Mesenchymal stem cell (in vitro differentiated cells and primary cell): ENCODE measurements at regions not wholly inside any gene's neighbourhood (a gene's known extent, or its start where the extent isn't known, plus 50 kb on each side); places are given as distances from the start of the nearest gene placed in this dataset.
A peak's percentile ranks its signal among the peaks of the same experiment; 100 is the strongest.

Experiments used
- DNase-seq: peaks from one replicate; pipeline ENCODE4 v3.0.0-alpha.2; 2013
- H2AFZ ChIP-seq: one replicate; pipeline ENCODE4 v1.6.1; 2013; ENCODE audit warnings: low read depth, mild to moderate bottlenecking, control low read depth, inconsistent platforms, low read length, moderate library complexity
- H2AK5ac ChIP-seq: 2 replicates; pipeline ENCODE4 v1.6.1; 2013; ENCODE audit warnings: low read length, moderate library complexity, mild to moderate bottlenecking, inconsistent platforms; ENCODE audit not compliant: severe bottlenecking
- H2BK120ac ChIP-seq: one replicate; pipeline ENCODE4 v1.6.1; 2013; ENCODE audit warnings: low read depth, mild to moderate bottlenecking, inconsistent platforms, low read length, moderate library complexity
- H2BK12ac ChIP-seq, 2 experiments: one replicate each; pipeline ENCODE4 v1.6.1; 2013; ENCODE audit warnings: inconsistent platforms in 2 of 2, low read length in 2 of 2, mild to moderate bottlenecking in 2 of 2, moderate library complexity in 2 of 2, control low read depth in 1 of 2
- H2BK15ac ChIP-seq: one replicate; pipeline ENCODE4 v1.6.1; 2013; ENCODE audit warnings: mild to moderate bottlenecking, low read depth, inconsistent platforms; ENCODE audit not compliant: poor library complexity, severe bottlenecking
- H2BK5ac ChIP-seq: 2 replicates; pipeline ENCODE4 v1.6.1; 2013; ENCODE audit warnings: low read depth, mild to moderate bottlenecking, low read length, control low read depth, inconsistent platforms; ENCODE audit not compliant: poor library complexity, severe bottlenecking
- H3K14ac ChIP-seq, 2 experiments: one replicate each; pipeline ENCODE4 v1.6.1; 2013; ENCODE audit warnings: inconsistent platforms in 2 of 2, low read length in 2 of 2, control low read depth in 1 of 2, mild to moderate bottlenecking in 1 of 2, moderate library complexity in 1 of 2
- H3K18ac ChIP-seq, 2 experiments: one replicate each; pipeline ENCODE4 v1.6.1; 2013; ENCODE audit warnings: inconsistent platforms in 2 of 2, low read length in 2 of 2, control low read depth in 1 of 2, low read depth in 1 of 2, mild to moderate bottlenecking in 1 of 2
- H3K23ac ChIP-seq, 2 experiments: one replicate each; pipeline ENCODE4 v1.6.1; 2013; ENCODE audit warnings: inconsistent platforms in 2 of 2, low read length in 2 of 2, mild to moderate bottlenecking in 2 of 2, moderate library complexity in 2 of 2, control low read depth in 1 of 2
- H3K27ac ChIP-seq: 2 replicates; pipeline ENCODE4 v1.5.1; 2013; ENCODE audit warnings: mild to moderate bottlenecking, moderate library complexity, low read length, control low read depth, inconsistent platforms; ENCODE audit not compliant: poor library complexity, severe bottlenecking
- H3K27me3 ChIP-seq, 2 experiments: 2 replicates each; pipeline versions ENCODE4 v1.6.1 to v1.7.0; 2013; ENCODE audit warnings: low read length in 2 of 2, mild to moderate bottlenecking in 2 of 2, moderate library complexity in 2 of 2, control low read depth in 1 of 2, inconsistent platforms in 1 of 2; ENCODE audit not compliant: control insufficient read depth in 1 of 2, insufficient read depth in 1 of 2
- H3K36me3 ChIP-seq, 2 experiments: 2 replicates each; pipeline versions ENCODE4 v1.6.1 to v1.7.0; 2013; ENCODE audit warnings: low read length in 2 of 2, control low read depth in 1 of 2, inconsistent platforms in 1 of 2, low read depth in 1 of 2, mild to moderate bottlenecking in 1 of 2; ENCODE audit not compliant: insufficient read depth in 2 of 2, control insufficient read depth in 1 of 2
- H3K4ac ChIP-seq, 2 experiments: one replicate each; pipeline ENCODE4 v1.6.1; 2013; ENCODE audit warnings: inconsistent platforms in 2 of 2, low read length in 2 of 2, mild to moderate bottlenecking in 2 of 2, moderate library complexity in 2 of 2, control low read depth in 1 of 2, low read depth in 1 of 2
- H3K4me1 ChIP-seq: 2 replicates; pipeline ENCODE4 v1.6.1; 2013; ENCODE audit warnings: low read depth, low read length, control low read depth; ENCODE audit not compliant: control insufficient read depth, insufficient read depth
- H3K4me2 ChIP-seq: 2 replicates; pipeline ENCODE4 v1.6.1; 2013; ENCODE audit warnings: low read length, mild to moderate bottlenecking, inconsistent platforms; ENCODE audit not compliant: poor library complexity, severe bottlenecking
- H3K4me3 ChIP-seq, 2 experiments: 2 replicates each; pipeline versions ENCODE4 v1.5.1 to v1.7.0; 2013; ENCODE audit warnings: low read length in 2 of 2, mild to moderate bottlenecking in 2 of 2, control low read depth in 1 of 2, low read depth in 1 of 2; ENCODE audit not compliant: insufficient read depth in 1 of 2
- H3K79me1 ChIP-seq: replicated peaks from 2 replicates; pipeline ENCODE4 v1.6.1; 2013; ENCODE audit warnings: mild to moderate bottlenecking, control low read depth, low read length, inconsistent platforms; ENCODE audit not compliant: poor library complexity, severe bottlenecking
- H3K9ac ChIP-seq: 2 replicates; pipeline ENCODE4 v1.7.0; 2013; ENCODE audit warnings: mild to moderate bottlenecking, low read length, moderate library complexity
- H3K9me3 ChIP-seq: 2 replicates; pipeline ENCODE4 v1.7.0; 2013; ENCODE audit warnings: mild to moderate bottlenecking, low read length; ENCODE audit not compliant: control insufficient read depth
- H4K8ac ChIP-seq: one replicate; pipeline ENCODE4 v1.6.1; 2013; ENCODE audit warnings: inconsistent platforms, mild to moderate bottlenecking, low read length, moderate library complexity
- H4K91ac ChIP-seq: one replicate; pipeline ENCODE4 v1.6.1; 2013; ENCODE audit warnings: mild to moderate bottlenecking, low read length, inconsistent platforms
- WGBS: methylation state at CpG from one replicate; pipeline ENCODE4 v1.1.7; 2013; ENCODE audit warnings: mixed read lengths; 5-methylcytosine and 5-hydroxymethylcytosine counted together

- Histone ChIP-seq H3K9me3 (peaks cover 7% of the 10 kb centered on the region), H4K8ac (no peak overlapping the region), H2AFZ (no peak overlapping the region), H3K27ac (no peak overlapping the region), H4K91ac (peak overlapping the region; percentile 6), H3K79me1 (no peaks in the 10 kb centered on the region), H3K23ac (no peak overlapping the region), H3K9ac (no peak overlapping the region), H2BK120ac (no peak overlapping the region), H3K14ac (peak overlapping the region in 1 of 2 experiments; percentile 39), H3K18ac (no peak overlapping the region), H3K27me3 (peaks cover 0 to 3% of the 10 kb centered on the region in 2 experiments), H3K4me1 (peaks cover 2% of the 10 kb centered on the region), H3K4me2 (no peak overlapping the region), H2AK5ac (no peak overlapping the region), H3K4ac (no peak overlapping the region), H3K4me3 (peak overlapping the region in 1 of 2 experiments; percentile 18), H2BK12ac (no peak overlapping the region), H2BK5ac (no peak overlapping the region), H2BK15ac (no peak overlapping the region), H3K36me3 (peaks cover 0 to 4% of the 10 kb centered on the region in 2 experiments)
- WGBS, result 78% methylated on average over 1 of the region's 2 CpGs
- DNase-seq, result no peak
These were observed 718.2 kb upstream of the SOX11 start for GRCh38 chr2:4973973-4974372.

GRCh38 chr2:4976407-4976806, 715.8 kb upstream of the SOX11 start:
- H3K4me1 ChIP-seq, result peaks cover 7% of the 10 kb centered on the region
- no peak overlapping the region for H3K9ac ChIP-seq
- H4K8ac ChIP-seq, result no peak overlapping the region
- no peak overlapping the region for H2BK12ac ChIP-seq
- H3K14ac ChIP-seq, result no peak overlapping the region
- no peak overlapping the region for H2AFZ ChIP-seq
- H3K27ac ChIP-seq, result no peak overlapping the region
- no peak overlapping the region for H2BK15ac ChIP-seq
- H4K91ac ChIP-seq, result no peak overlapping the region
- H3K23ac ChIP-seq, result no peak overlapping the region
- H2BK5ac ChIP-seq, result no peak overlapping the region
- DNase-seq, result no peak
- H3K36me3 ChIP-seq, result peaks cover 0 to 4% of the 10 kb centered on the region in 2 experiments
- peaks cover 0 to 3% of the 10 kb centered on the region in 2 experiments for H3K27me3 ChIP-seq
- H3K9me3 ChIP-seq, result peaks cover 7% of the 10 kb centered on the region
- no peak overlapping the region for H2BK120ac ChIP-seq
- H3K79me1 ChIP-seq, result no peaks in the 10 kb centered on the region
- H3K4me3 ChIP-seq, result no peak overlapping the region
- no peak overlapping the region for H2AK5ac ChIP-seq
- H3K18ac ChIP-seq, result no peak overlapping the region
- H3K4ac ChIP-seq, result no peak overlapping the region
- WGBS, result 85% methylated on average over 5 of the region's 7 CpGs
- no peak overlapping the region for H3K4me2 ChIP-seq

GRCh38 chr2:4979111-4979510, 713.1 kb upstream of the SOX11 start:
- no peaks in the 10 kb centered on the region for H3K79me1 ChIP-seq
- no peak overlapping the region for H2BK5ac ChIP-seq
- H3K4ac ChIP-seq, result no peak overlapping the region
- H4K91ac ChIP-seq, result no peak overlapping the region
- H3K9me3 ChIP-seq, result peaks cover 3% of the 10 kb centered on the region
- no peak for DNase-seq
- H3K14ac ChIP-seq, result no peak overlapping the region
- peak overlapping the region; percentile 23 for H3K4me2 ChIP-seq
- H3K27ac ChIP-seq, result no peak overlapping the region
- no peak overlapping the region for H2BK12ac ChIP-seq
- H4K8ac ChIP-seq, result no peak overlapping the region
- H3K9ac ChIP-seq, result no peak overlapping the region
- H2BK15ac ChIP-seq, result no peak overlapping the region
- H2BK120ac ChIP-seq, result peak overlapping the region; percentile 8
- H3K23ac ChIP-seq, result no peak overlapping the region
- peaks cover 0 to under 1% of the 10 kb centered on the region in 2 experiments for H3K36me3 ChIP-seq
- peaks cover 5% of the 10 kb centered on the region for H3K4me1 ChIP-seq
- H2AFZ ChIP-seq, result no peak overlapping the region
- H3K27me3 ChIP-seq, result no peaks in the 10 kb centered on the region
- no peak overlapping the region for H3K18ac ChIP-seq
- H3K4me3 ChIP-seq, result no peak overlapping the region
- H2AK5ac ChIP-seq, result no peak overlapping the region
- WGBS, result 61% methylated on average over 11 of the region's 11 CpGs

- Histone ChIP-seq H3K79me1 (no peaks in the 10 kb centered on the region), H3K18ac (no peak overlapping the region), H3K36me3 (no peaks in the 10 kb centered on the region), H2BK12ac (no peak overlapping the region), H3K4me1 (peaks cover 5% of the 10 kb centered on the region), H3K27ac (no peak overlapping the region), H2BK5ac (no peak overlapping the region), H2AK5ac (no peak overlapping the region), H3K4me3 (no peak overlapping the region), H3K9me3 (peaks cover 3% of the 10 kb centered on the region), H3K23ac (no peak overlapping the region), H3K27me3 (no peaks in the 10 kb centered on the region), H4K8ac (no peak overlapping the region), H3K4me2 (no peak overlapping the region), H2AFZ (no peak overlapping the region), H2BK15ac (no peak overlapping the region), H2BK120ac (no peak overlapping the region), H3K4ac (no peak overlapping the region), H4K91ac (no peak overlapping the region), H3K14ac (no peak overlapping the region), H3K9ac (no peak overlapping the region)
- whole genome bisulfite sequencing, result 86% methylated on average over 5 of the region's 5 CpGs
- DNase-seq, result no peak
These were observed 711.2 kb upstream of the SOX11 start for GRCh38 chr2:4980995-4981394.
